HL-60 (cell line): ENCODE measurements at regions not wholly inside any gene's neighbourhood (a gene's known extent, or its start where the extent isn't known, plus 50 kb on each side); places are given as distances from the start of the nearest gene placed in this dataset.

Experiments
- GABPA ChIP-seq: IDR thresholded peaks from 2 replicates; pipeline ENCODE4 v1.6.1; 2012; ENCODE audit warnings: low read depth
- POLR2AphosphoS5 ChIP-seq: IDR thresholded peaks from 2 replicates; pipeline ENCODE4 v1.6.1; 2012; ENCODE audit warnings: low read depth
- TF ChIP-seq, protein P1 (sequence below): IDR thresholded peaks from one replicate; pipeline ENCODE4 v1.5.1; 2011; ENCODE audit warnings: low read length, control low read depth, inconsistent platforms; ENCODE audit not compliant: insufficient read depth
- TF ChIP-seq, protein P2 (sequence below): IDR thresholded peaks from 2 replicates; pipeline ENCODE4 v1.6.1; 2012; ENCODE audit warnings: low read depth; ENCODE audit not compliant: insufficient replicate concordance

DNA sequence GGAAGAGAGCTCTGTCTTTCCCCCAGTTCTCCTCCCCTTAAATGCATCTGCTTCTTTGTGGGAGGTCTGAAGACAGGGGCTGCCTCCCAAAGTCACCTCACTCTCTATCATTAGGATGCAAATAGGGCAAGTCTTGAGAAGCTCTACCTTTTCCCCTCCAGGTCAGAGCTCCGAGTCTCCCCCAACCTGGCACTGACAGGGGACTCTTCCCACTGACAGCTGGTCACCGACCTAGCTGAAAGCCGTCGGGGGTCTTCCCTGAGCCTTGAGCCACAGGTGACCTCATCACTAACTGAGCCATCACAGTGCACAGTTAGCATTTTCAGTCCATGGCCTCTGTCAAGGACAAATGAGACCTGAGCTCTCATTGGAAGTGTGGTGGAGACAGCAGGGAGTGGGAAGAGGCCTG lies 386.7 kb downstream of the HACE1 start:
- TF ChIP-seq, protein P1, sequence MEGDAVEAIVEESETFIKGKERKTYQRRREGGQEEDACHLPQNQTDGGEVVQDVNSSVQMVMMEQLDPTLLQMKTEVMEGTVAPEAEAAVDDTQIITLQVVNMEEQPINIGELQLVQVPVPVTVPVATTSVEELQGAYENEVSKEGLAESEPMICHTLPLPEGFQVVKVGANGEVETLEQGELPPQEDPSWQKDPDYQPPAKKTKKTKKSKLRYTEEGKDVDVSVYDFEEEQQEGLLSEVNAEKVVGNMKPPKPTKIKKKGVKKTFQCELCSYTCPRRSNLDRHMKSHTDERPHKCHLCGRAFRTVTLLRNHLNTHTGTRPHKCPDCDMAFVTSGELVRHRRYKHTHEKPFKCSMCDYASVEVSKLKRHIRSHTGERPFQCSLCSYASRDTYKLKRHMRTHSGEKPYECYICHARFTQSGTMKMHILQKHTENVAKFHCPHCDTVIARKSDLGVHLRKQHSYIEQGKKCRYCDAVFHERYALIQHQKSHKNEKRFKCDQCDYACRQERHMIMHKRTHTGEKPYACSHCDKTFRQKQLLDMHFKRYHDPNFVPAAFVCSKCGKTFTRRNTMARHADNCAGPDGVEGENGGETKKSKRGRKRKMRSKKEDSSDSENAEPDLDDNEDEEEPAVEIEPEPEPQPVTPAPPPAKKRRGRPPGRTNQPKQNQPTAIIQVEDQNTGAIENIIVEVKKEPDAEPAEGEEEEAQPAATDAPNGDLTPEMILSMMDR, result no peak
- TF ChIP-seq, protein P2, sequence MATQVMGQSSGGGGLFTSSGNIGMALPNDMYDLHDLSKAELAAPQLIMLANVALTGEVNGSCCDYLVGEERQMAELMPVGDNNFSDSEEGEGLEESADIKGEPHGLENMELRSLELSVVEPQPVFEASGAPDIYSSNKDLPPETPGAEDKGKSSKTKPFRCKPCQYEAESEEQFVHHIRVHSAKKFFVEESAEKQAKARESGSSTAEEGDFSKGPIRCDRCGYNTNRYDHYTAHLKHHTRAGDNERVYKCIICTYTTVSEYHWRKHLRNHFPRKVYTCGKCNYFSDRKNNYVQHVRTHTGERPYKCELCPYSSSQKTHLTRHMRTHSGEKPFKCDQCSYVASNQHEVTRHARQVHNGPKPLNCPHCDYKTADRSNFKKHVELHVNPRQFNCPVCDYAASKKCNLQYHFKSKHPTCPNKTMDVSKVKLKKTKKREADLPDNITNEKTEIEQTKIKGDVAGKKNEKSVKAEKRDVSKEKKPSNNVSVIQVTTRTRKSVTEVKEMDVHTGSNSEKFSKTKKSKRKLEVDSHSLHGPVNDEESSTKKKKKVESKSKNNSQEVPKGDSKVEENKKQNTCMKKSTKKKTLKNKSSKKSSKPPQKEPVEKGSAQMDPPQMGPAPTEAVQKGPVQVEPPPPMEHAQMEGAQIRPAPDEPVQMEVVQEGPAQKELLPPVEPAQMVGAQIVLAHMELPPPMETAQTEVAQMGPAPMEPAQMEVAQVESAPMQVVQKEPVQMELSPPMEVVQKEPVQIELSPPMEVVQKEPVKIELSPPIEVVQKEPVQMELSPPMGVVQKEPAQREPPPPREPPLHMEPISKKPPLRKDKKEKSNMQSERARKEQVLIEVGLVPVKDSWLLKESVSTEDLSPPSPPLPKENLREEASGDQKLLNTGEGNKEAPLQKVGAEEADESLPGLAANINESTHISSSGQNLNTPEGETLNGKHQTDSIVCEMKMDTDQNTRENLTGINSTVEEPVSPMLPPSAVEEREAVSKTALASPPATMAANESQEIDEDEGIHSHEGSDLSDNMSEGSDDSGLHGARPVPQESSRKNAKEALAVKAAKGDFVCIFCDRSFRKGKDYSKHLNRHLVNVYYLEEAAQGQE, result no peak
- TF ChIP-seq POLR2AphosphoS5 (no peak), GABPA (no peak)
